ENCODE measurements at regions not wholly inside any gene's neighbourhood (a gene's known extent, or its start where the extent isn't known, plus 50 kb on each side); places are given as distances from the start of the nearest gene placed in this dataset.

GRCh38 chr2:18444806-18445205 lies 115.6 kb downstream of the RDH14 start:
- Histone ChIP-seq H3K27me3 (ENCODE audit: control insufficient read depth in 1 of 2, insufficient read depth in 2 of 2, low read length in 2 of 2) (no peaks in the 10 kb centered on the region), H3K27ac (ENCODE audit: low read depth in 2 of 2, low read length in 1 of 2) (no peak overlapping the region), H3K9me3 (ENCODE audit: control insufficient read depth in 2 of 2, insufficient read depth in 1 of 2, low read depth in 1 of 2, low read length in 1 of 2) (no peaks in the 10 kb centered on the region), H3K4me1 (ENCODE audit: control insufficient read depth in 2 of 2, insufficient read depth in 2 of 2, low read length in 1 of 2) (no peaks in the 10 kb centered on the region), H3K36me3 (ENCODE audit: control insufficient read depth in 2 of 2, insufficient read depth in 2 of 2, low read length in 1 of 2) (no peaks in the 10 kb centered on the region), H3K4me3 (ENCODE audit: low read depth in 1 of 2, low read length in 2 of 2) (no peak overlapping the region)
- WGBS, 2 donors: 58 to 59% methylated on average over 2 of the region's 2 CpGs

- H3K9me3 ChIP-seq (ENCODE audit: control insufficient read depth in 2 of 2, insufficient read depth in 1 of 2, low read depth in 1 of 2, low read length in 1 of 2): no peaks in the 10 kb centered on the region
Measured at GRCh38 chr2:18441583-18441982, 118.9 kb downstream of the RDH14 start.

GRCh38 chr2:18440777-18441176 lies 119.7 kb downstream of the RDH14 start:
- no peaks in the 10 kb centered on the region for H3K4me1 ChIP-seq (ENCODE audit: control insufficient read depth in 2 of 2, insufficient read depth in 2 of 2, low read length in 1 of 2)
- H3K4me3 ChIP-seq (ENCODE audit: low read depth in 1 of 2, low read length in 2 of 2): no peak overlapping the region
- no peaks in the 10 kb centered on the region for H3K9me3 ChIP-seq (ENCODE audit: control insufficient read depth in 2 of 2, insufficient read depth in 1 of 2, low read depth in 1 of 2, low read length in 1 of 2)
- no peaks in the 10 kb centered on the region for H3K27me3 ChIP-seq (ENCODE audit: control insufficient read depth in 1 of 2, insufficient read depth in 2 of 2, low read length in 2 of 2)
- 77 to 85% methylated on average over 4 of the region's 4 CpGs for WGBS, 2 donors
- no peaks in the 10 kb centered on the region for H3K36me3 ChIP-seq (ENCODE audit: control insufficient read depth in 2 of 2, insufficient read depth in 2 of 2, low read length in 1 of 2)
- no peak overlapping the region for H3K27ac ChIP-seq (ENCODE audit: low read depth in 2 of 2, low read length in 1 of 2)

More at GRCh38 chr2:18441583-18441982, 118.9 kb downstream of the RDH14 start:
- H3K4me1 ChIP-seq (ENCODE audit: control insufficient read depth in 2 of 2, insufficient read depth in 2 of 2, low read length in 1 of 2): no peaks in the 10 kb centered on the region
- no peaks in the 10 kb centered on the region for H3K36me3 ChIP-seq (ENCODE audit: control insufficient read depth in 2 of 2, insufficient read depth in 2 of 2, low read length in 1 of 2)
- no peak overlapping the region for H3K27ac ChIP-seq (ENCODE audit: low read depth in 2 of 2, low read length in 1 of 2)
- H3K4me3 ChIP-seq (ENCODE audit: low read depth in 1 of 2, low read length in 2 of 2): no peak overlapping the region
- no peaks in the 10 kb centered on the region for H3K27me3 ChIP-seq (ENCODE audit: control insufficient read depth in 1 of 2, insufficient read depth in 2 of 2, low read length in 2 of 2)
- 38 to 52% methylated on average over 3 of the region's 3 CpGs for WGBS, 2 donors

- no peak overlapping the region for H3K27ac ChIP-seq (ENCODE audit: low read depth in 2 of 2, low read length in 1 of 2)
- WGBS, 2 donors: 86 to 88% methylated on average over 6 of the region's 6 CpGs
- no peaks in the 10 kb centered on the region for H3K9me3 ChIP-seq (ENCODE audit: control insufficient read depth in 2 of 2, insufficient read depth in 1 of 2, low read depth in 1 of 2, low read length in 1 of 2)
- H3K4me1 ChIP-seq (ENCODE audit: control insufficient read depth in 2 of 2, insufficient read depth in 2 of 2, low read length in 1 of 2): no peaks in the 10 kb centered on the region
- no peak overlapping the region for H3K4me3 ChIP-seq (ENCODE audit: low read depth in 1 of 2, low read length in 2 of 2)
- H3K36me3 ChIP-seq (ENCODE audit: control insufficient read depth in 2 of 2, insufficient read depth in 2 of 2, low read length in 1 of 2): no peaks in the 10 kb centered on the region
- no peaks in the 10 kb centered on the region for H3K27me3 ChIP-seq (ENCODE audit: control insufficient read depth in 1 of 2, insufficient read depth in 2 of 2, low read length in 2 of 2)
Measured at GRCh38 chr2:18440141-18440661, 120.3 kb downstream of the RDH14 start.

GRCh38 chr2:18439716-18440115 lies 120.7 kb downstream of the RDH14 start:
- Histone ChIP-seq H3K27ac (ENCODE audit: low read depth in 2 of 2, low read length in 1 of 2) (no peak overlapping the region), H3K27me3 (ENCODE audit: control insufficient read depth in 1 of 2, insufficient read depth in 2 of 2, low read length in 2 of 2) (no peaks in the 10 kb centered on the region), H3K36me3 (ENCODE audit: control insufficient read depth in 2 of 2, insufficient read depth in 2 of 2, low read length in 1 of 2) (no peaks in the 10 kb centered on the region), H3K9me3 (ENCODE audit: control insufficient read depth in 2 of 2, insufficient read depth in 1 of 2, low read depth in 1 of 2, low read length in 1 of 2) (no peaks in the 10 kb centered on the region), H3K4me3 (ENCODE audit: low read depth in 1 of 2, low read length in 2 of 2) (no peak overlapping the region), H3K4me1 (ENCODE audit: control insufficient read depth in 2 of 2, insufficient read depth in 2 of 2, low read length in 1 of 2) (no peaks in the 10 kb centered on the region)
- 72 to 74% methylated on average over 3 of the region's 3 CpGs for WGBS, 2 donors

GRCh38 chr2:18437909-18438308 lies 122.5 kb downstream of the RDH14 start:
- no peaks in the 10 kb centered on the region for H3K36me3 ChIP-seq (ENCODE audit: control insufficient read depth in 2 of 2, insufficient read depth in 2 of 2, low read length in 1 of 2)
- WGBS, 2 donors: 71 to 73% methylated on average over 2 of the region's 2 CpGs
- H3K4me1 ChIP-seq (ENCODE audit: control insufficient read depth in 2 of 2, insufficient read depth in 2 of 2, low read length in 1 of 2): no peaks in the 10 kb centered on the region
- H3K27me3 ChIP-seq (ENCODE audit: control insufficient read depth in 1 of 2, insufficient read depth in 2 of 2, low read length in 2 of 2): no peaks in the 10 kb centered on the region
- no peaks in the 10 kb centered on the region for H3K9me3 ChIP-seq (ENCODE audit: control insufficient read depth in 2 of 2, insufficient read depth in 1 of 2, low read depth in 1 of 2, low read length in 1 of 2)
- no peak overlapping the region for H3K4me3 ChIP-seq (ENCODE audit: low read depth in 1 of 2, low read length in 2 of 2)
- H3K27ac ChIP-seq (ENCODE audit: low read depth in 2 of 2, low read length in 1 of 2): no peak overlapping the region

- Histone ChIP-seq H3K27ac (ENCODE audit: low read depth in 2 of 2, low read length in 1 of 2) (no peak overlapping the region), H3K36me3 (ENCODE audit: control insufficient read depth in 2 of 2, insufficient read depth in 2 of 2, low read length in 1 of 2) (no peaks in the 10 kb centered on the region), H3K4me3 (ENCODE audit: low read depth in 1 of 2, low read length in 2 of 2) (no peak overlapping the region), H3K9me3 (ENCODE audit: control insufficient read depth in 2 of 2, insufficient read depth in 1 of 2, low read depth in 1 of 2, low read length in 1 of 2) (no peaks in the 10 kb centered on the region), H3K4me1 (ENCODE audit: control insufficient read depth in 2 of 2, insufficient read depth in 2 of 2, low read length in 1 of 2) (no peaks in the 10 kb centered on the region), H3K27me3 (ENCODE audit: control insufficient read depth in 1 of 2, insufficient read depth in 2 of 2, low read length in 2 of 2) (no peaks in the 10 kb centered on the region)
- WGBS, 2 donors: 47 to 52% methylated on average over 5 of the region's 5 CpGs
Measured at GRCh38 chr2:18436503-18437005, 123.9 kb downstream of the RDH14 start.

- no peaks in the 10 kb centered on the region for H3K36me3 ChIP-seq (ENCODE audit: control insufficient read depth in 2 of 2, insufficient read depth in 2 of 2, low read length in 1 of 2)
Measured at GRCh38 chr2:18435426-18436037, 124.9 kb downstream of the RDH14 start.

GRCh38 chr2:18433872-18434271 lies 126.6 kb downstream of the RDH14 start:
- Histone ChIP-seq H3K27me3 (ENCODE audit: control insufficient read depth in 1 of 2, insufficient read depth in 2 of 2, low read length in 2 of 2) (no peaks in the 10 kb centered on the region), H3K36me3 (ENCODE audit: control insufficient read depth in 2 of 2, insufficient read depth in 2 of 2, low read length in 1 of 2) (no peaks in the 10 kb centered on the region), H3K4me3 (ENCODE audit: low read depth in 1 of 2, low read length in 2 of 2) (no peak overlapping the region), H3K27ac (ENCODE audit: low read depth in 2 of 2, low read length in 1 of 2) (no peak overlapping the region), H3K9me3 (ENCODE audit: control insufficient read depth in 2 of 2, insufficient read depth in 1 of 2, low read depth in 1 of 2, low read length in 1 of 2) (no peaks in the 10 kb centered on the region), H3K4me1 (ENCODE audit: control insufficient read depth in 2 of 2, insufficient read depth in 2 of 2, low read length in 1 of 2) (no peaks in the 10 kb centered on the region)
- 79 to 90% methylated on average over 1 of the region's 1 CpG for WGBS, 2 donors

More at GRCh38 chr2:18435426-18436037, 124.9 kb downstream of the RDH14 start:
- Histone ChIP-seq H3K9me3 (ENCODE audit: control insufficient read depth in 2 of 2, insufficient read depth in 1 of 2, low read depth in 1 of 2, low read length in 1 of 2) (no peaks in the 10 kb centered on the region), H3K4me3 (ENCODE audit: low read depth in 1 of 2, low read length in 2 of 2) (no peak overlapping the region), H3K4me1 (ENCODE audit: control insufficient read depth in 2 of 2, insufficient read depth in 2 of 2, low read length in 1 of 2) (no peaks in the 10 kb centered on the region), H3K27me3 (ENCODE audit: control insufficient read depth in 1 of 2, insufficient read depth in 2 of 2, low read length in 2 of 2) (no peaks in the 10 kb centered on the region), H3K27ac (ENCODE audit: low read depth in 2 of 2, low read length in 1 of 2) (no peak overlapping the region)
- WGBS, 2 donors: 43 to 46% methylated on average over 2 of the region's 2 CpGs

GRCh38 chr2:18432999-18433398 lies 127.5 kb downstream of the RDH14 start:
- no peak overlapping the region for H3K4me3 ChIP-seq (ENCODE audit: low read depth in 1 of 2, low read length in 2 of 2)
- H3K9me3 ChIP-seq (ENCODE audit: control insufficient read depth in 2 of 2, insufficient read depth in 1 of 2, low read depth in 1 of 2, low read length in 1 of 2): no peaks in the 10 kb centered on the region
- 43 to 50% methylated on average over 5 of the region's 5 CpGs for WGBS, 2 donors
- H3K27me3 ChIP-seq (ENCODE audit: control insufficient read depth in 1 of 2, insufficient read depth in 2 of 2, low read length in 2 of 2): no peaks in the 10 kb centered on the region
- H3K27ac ChIP-seq (ENCODE audit: low read depth in 2 of 2, low read length in 1 of 2): no peak overlapping the region
- H3K4me1 ChIP-seq (ENCODE audit: control insufficient read depth in 2 of 2, insufficient read depth in 2 of 2, low read length in 1 of 2): no peaks in the 10 kb centered on the region
- H3K36me3 ChIP-seq (ENCODE audit: control insufficient read depth in 2 of 2, insufficient read depth in 2 of 2, low read length in 1 of 2): no peaks in the 10 kb centered on the region
